Keratinocyte (primary cell): ENCODE measurements at regions not wholly inside any gene's neighbourhood (a gene's known extent, or its start where the extent isn't known, plus 50 kb on each side); places are given as distances from the start of the nearest gene placed in this dataset.

Experiments used
- DNase-seq: peaks from one replicate; pipeline ENCODE4 v3.0.0-alpha.2; 2011; ENCODE audit warnings: low read depth, missing footprints, low spot score
- FAIRE-seq: peaks from 2 replicates; lab custom pipeline; 2011; peaks lifted over from hg19 to GRCh38; lab: Jason Lieb, UNC
- H2AFZ ChIP-seq: 2 replicates; pipeline ENCODE4 v1.6.0; 2012; ENCODE audit warnings: low read length, control low read depth, inconsistent platforms; ENCODE audit not compliant: control insufficient read depth
- H3K27ac ChIP-seq: 2 replicates; pipeline ENCODE4 v1.5.1; 2011; ENCODE audit warnings: low read length; ENCODE audit not compliant: control insufficient read depth, insufficient read depth
- H3K27me3 ChIP-seq: 3 replicates; pipeline ENCODE4 v1.6.0; 2011; ENCODE audit warnings: low read length; ENCODE audit not compliant: control insufficient read depth, insufficient read depth; ENCODE audit errors: extremely low read depth
- H3K36me3 ChIP-seq, 2 experiments: 2 replicates in 1 of 2; 3 replicates in 1 of 2; pipeline ENCODE4 v1.5.1; 2011; ENCODE audit warnings: low read length in 2 of 2, mild to moderate bottlenecking in 1 of 2; ENCODE audit not compliant: control insufficient read depth in 2 of 2, insufficient read depth in 2 of 2; ENCODE audit errors: extremely low read depth in 1 of 2
- H3K4me1 ChIP-seq: 3 replicates; pipeline ENCODE4 v1.5.1; 2011; ENCODE audit warnings: low read length; ENCODE audit not compliant: control insufficient read depth, insufficient read depth; ENCODE audit errors: extremely low read depth
- H3K4me2 ChIP-seq: 3 replicates; pipeline ENCODE4 v1.6.0; 2011; ENCODE audit warnings: low read depth, low read length; ENCODE audit not compliant: control insufficient read depth, insufficient read depth; ENCODE audit errors: extremely low read depth
- H3K4me3 ChIP-seq, 3 experiments: fragments of 200-600 bp in 1 of 3; sonication (generic) in 1 of 3; 2 replicates in 2 of 3; 3 replicates in 1 of 3; pipeline ENCODE4 v1.5.1; 2011 to 2016; ENCODE audit warnings: low read length in 3 of 3, mild to moderate bottlenecking in 3 of 3, control low read depth in 2 of 3, inconsistent platforms in 1 of 3, low read depth in 1 of 3, mixed read lengths in 1 of 3, mixed run types in 1 of 3, moderate library complexity in 1 of 3; ENCODE audit not compliant: control insufficient read depth in 2 of 3, insufficient read depth in 2 of 3; ENCODE audit errors: extremely low read depth in 1 of 3
- H3K79me2 ChIP-seq: 2 replicates; pipeline ENCODE4 v1.6.0; 2012; ENCODE audit warnings: low read length; ENCODE audit not compliant: control insufficient read depth, insufficient read depth
- H3K9ac ChIP-seq: 3 replicates; pipeline ENCODE4 v1.6.0; 2011; ENCODE audit warnings: low read length; ENCODE audit not compliant: control insufficient read depth, insufficient read depth; ENCODE audit errors: extremely low read depth
- H3K9me1 ChIP-seq: 3 replicates; pipeline ENCODE4 v1.6.0; 2011; ENCODE audit warnings: low read length; ENCODE audit not compliant: control insufficient read depth, insufficient read depth; ENCODE audit errors: extremely low read depth
- H3K9me3 ChIP-seq: 2 replicates; pipeline ENCODE4 v1.5.1; 2012; ENCODE audit warnings: low read depth, low read length; ENCODE audit not compliant: control insufficient read depth
- H4K20me1 ChIP-seq: 3 replicates; pipeline ENCODE4 v1.6.0; 2011; ENCODE audit warnings: low read length; ENCODE audit not compliant: control insufficient read depth, insufficient read depth; ENCODE audit errors: extremely low read depth
- EZH2 ChIP-seq: IDR thresholded peaks from one replicate; pipeline ENCODE4 v1.6.1; 2012; ENCODE audit warnings: inconsistent platforms, mild to moderate bottlenecking, low read length, moderate library complexity
- dilution Hi-C: fragments of 300-500 bp; cut with MboI; formaldehyde crosslinking; loops from one replicate; pipeline ENCODE4 v1.7.0; 2020; ENCODE audit warnings: low sequenced_read_pairs; ENCODE audit not compliant: extremely low pct_ligation_motif_present
- TF ChIP-seq, protein P1 (sequence below), 3 experiments: IDR thresholded peaks in 1 of 3; conservative IDR thresholded peaks in 1 of 3; optimal IDR thresholded peaks in 1 of 3; 2 replicates in 2 of 3; 3 replicates in 1 of 3; pipeline versions ENCODE3 to v1.5.1; 2011; ENCODE audit warnings: low read length in 3 of 3, mild to moderate bottlenecking in 3 of 3, moderate library complexity in 2 of 3, control low read depth in 1 of 3, inconsistent platforms in 1 of 3; ENCODE audit not compliant: insufficient read depth in 2 of 3; ENCODE audit errors: extremely low read depth in 1 of 3

DNA sequence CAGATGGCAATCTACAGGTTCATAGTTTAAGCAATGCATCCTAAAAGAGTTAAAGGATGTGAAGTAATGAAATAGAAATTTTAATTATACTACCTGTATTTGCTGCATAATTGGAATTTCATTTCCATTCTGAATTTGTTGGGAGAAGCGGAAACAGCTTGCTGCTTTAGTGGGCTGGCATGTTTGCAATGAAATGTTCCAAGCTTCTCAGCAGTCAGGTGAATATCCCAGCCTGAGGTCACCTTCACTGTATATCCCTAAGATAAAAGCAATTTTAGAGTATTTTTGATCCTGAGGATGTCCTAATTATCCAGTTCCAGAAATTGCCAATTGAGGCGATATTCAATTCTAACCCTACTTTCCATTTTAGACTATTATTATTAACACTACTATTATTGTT lies 136.1 kb upstream of the ARSJ start:
- Histone ChIP-seq H3K9me3 (no peaks in the 10 kb centered on the region), H2AFZ (no peak overlapping the region), H3K27ac (no peak overlapping the region), H3K79me2 (no peaks in the 10 kb centered on the region), H3K36me3 (no peaks in the 10 kb centered on the region), H4K20me1 (no peaks in the 10 kb centered on the region), H3K4me2 (no peak overlapping the region), H3K4me3 (no peak overlapping the region), H3K27me3 (no peaks in the 10 kb centered on the region), H3K9me1 (no peaks in the 10 kb centered on the region), H3K4me1 (no peaks in the 10 kb centered on the region), H3K9ac (no peak overlapping the region)
- DNase-seq, result no peak
- peak; percentile 53 for FAIRE-seq
- dilution Hi-C loops, result no loop called here
- TF ChIP-seq EZH2, result no peak
- TF ChIP-seq, protein P1, sequence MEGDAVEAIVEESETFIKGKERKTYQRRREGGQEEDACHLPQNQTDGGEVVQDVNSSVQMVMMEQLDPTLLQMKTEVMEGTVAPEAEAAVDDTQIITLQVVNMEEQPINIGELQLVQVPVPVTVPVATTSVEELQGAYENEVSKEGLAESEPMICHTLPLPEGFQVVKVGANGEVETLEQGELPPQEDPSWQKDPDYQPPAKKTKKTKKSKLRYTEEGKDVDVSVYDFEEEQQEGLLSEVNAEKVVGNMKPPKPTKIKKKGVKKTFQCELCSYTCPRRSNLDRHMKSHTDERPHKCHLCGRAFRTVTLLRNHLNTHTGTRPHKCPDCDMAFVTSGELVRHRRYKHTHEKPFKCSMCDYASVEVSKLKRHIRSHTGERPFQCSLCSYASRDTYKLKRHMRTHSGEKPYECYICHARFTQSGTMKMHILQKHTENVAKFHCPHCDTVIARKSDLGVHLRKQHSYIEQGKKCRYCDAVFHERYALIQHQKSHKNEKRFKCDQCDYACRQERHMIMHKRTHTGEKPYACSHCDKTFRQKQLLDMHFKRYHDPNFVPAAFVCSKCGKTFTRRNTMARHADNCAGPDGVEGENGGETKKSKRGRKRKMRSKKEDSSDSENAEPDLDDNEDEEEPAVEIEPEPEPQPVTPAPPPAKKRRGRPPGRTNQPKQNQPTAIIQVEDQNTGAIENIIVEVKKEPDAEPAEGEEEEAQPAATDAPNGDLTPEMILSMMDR (optimal IDR thresholded peaks at IDR 0.05 in 1 of 3, IDR thresholded peaks at IDR 0.05 in 1 of 3, conservative IDR thresholded peaks at IDR 0.05 in 1 of 3; ENCODE audit: extremely low read depth in 1 of 3, insufficient read depth in 2 of 3, low read length in 3 of 3), result no peak

DNA sequence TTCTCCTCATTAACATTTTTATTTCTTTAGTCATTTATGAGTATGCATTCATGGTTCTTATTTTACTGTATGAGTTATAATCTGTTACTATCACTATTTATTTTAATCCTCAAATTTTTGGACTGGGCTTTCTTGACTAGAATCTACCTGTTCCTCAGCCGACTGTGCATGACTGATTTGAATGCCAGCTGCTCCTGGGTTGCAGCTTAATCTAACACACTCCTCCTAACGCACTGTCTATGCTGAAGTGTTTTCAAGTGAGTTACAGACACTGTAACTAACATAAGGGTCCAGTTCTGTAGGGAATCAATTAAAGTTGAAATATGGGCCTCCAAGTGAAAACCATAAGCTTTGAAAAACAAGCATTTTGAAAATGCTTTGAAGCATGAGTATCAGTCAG lies 137.4 kb upstream of the ARSJ start:
- DNase-seq (no peak), FAIRE-seq (no peak)
- Histone ChIP-seq H3K27me3 (no peaks in the 10 kb centered on the region), H3K4me1 (no peaks in the 10 kb centered on the region), H3K4me2 (no peak overlapping the region), H3K9ac (no peak overlapping the region), H3K9me1 (no peaks in the 10 kb centered on the region), H3K27ac (no peak overlapping the region), H4K20me1 (no peaks in the 10 kb centered on the region), H3K4me3 (no peak overlapping the region), H2AFZ (no peak overlapping the region), H3K9me3 (no peaks in the 10 kb centered on the region), H3K79me2 (no peaks in the 10 kb centered on the region), H3K36me3 (no peaks in the 10 kb centered on the region)
- TF ChIP-seq EZH2, result no peak
- TF ChIP-seq, protein P1 (optimal IDR thresholded peaks at IDR 0.05 in 1 of 3, IDR thresholded peaks at IDR 0.05 in 1 of 3, conservative IDR thresholded peaks at IDR 0.05 in 1 of 3; ENCODE audit: extremely low read depth in 1 of 3, insufficient read depth in 2 of 3, low read length in 3 of 3), result no peak
- dilution Hi-C loops, result no loop called here
